DND-41 (cell line): ENCODE measurements at regions not wholly inside any gene's neighbourhood (a gene's known extent, or its start where the extent isn't known, plus 50 kb on each side); places are given as distances from the start of the nearest gene placed in this dataset.

ENCODE experiments used
- ATAC-seq: fragments of 200-7000 bp; cut with Tn5 transposase; 3 replicates; pipeline ENCODE4 v1.9.1; 2021; ENCODE audit warnings: low read depth; ENCODE audit not compliant: insufficient read depth
- DNase-seq: peaks from one replicate; pipeline ENCODE4 v3.0.0-alpha.2; 2020
- H2AFZ ChIP-seq: 2 replicates; pipeline ENCODE4 v1.6.0; 2012; ENCODE audit warnings: low read depth, low read length
- H3K27ac ChIP-seq: 2 replicates; pipeline ENCODE4 v1.5.1; 2012; ENCODE audit warnings: low read length, inconsistent platforms
- H3K27me3 ChIP-seq: fragments of 200-600 bp; sonication (generic); 2 replicates; pipeline ENCODE4 v1.6.0; 2012; ENCODE audit warnings: low read length, mild to moderate bottlenecking, inconsistent platforms; ENCODE audit not compliant: insufficient read depth, poor library complexity
- H3K36me3 ChIP-seq: 2 replicates; pipeline ENCODE4 v1.5.1; 2012; ENCODE audit warnings: low read length, inconsistent platforms; ENCODE audit not compliant: insufficient read depth
- H3K4me1 ChIP-seq: 2 replicates; pipeline ENCODE4 v1.5.1; 2012; ENCODE audit warnings: mild to moderate bottlenecking, low read length; ENCODE audit not compliant: insufficient read depth
- H3K4me2 ChIP-seq: 2 replicates; pipeline ENCODE4 v1.6.0; 2012; ENCODE audit warnings: mild to moderate bottlenecking, moderate library complexity, low read length, inconsistent platforms; ENCODE audit not compliant: insufficient read depth
- H3K4me3 ChIP-seq, 2 experiments: fragments of 200-600 bp in 1 of 2; shearing (Covaris generic) in 1 of 2; 2 replicates each; pipeline ENCODE4 v1.5.1; 2012 to 2016; ENCODE audit warnings: inconsistent platforms in 2 of 2, low read length in 2 of 2, mild to moderate bottlenecking in 2 of 2, low read depth in 1 of 2, moderate library complexity in 1 of 2
- H3K79me2 ChIP-seq: 2 replicates; pipeline ENCODE4 v1.6.0; 2012; ENCODE audit warnings: low read length, inconsistent platforms; ENCODE audit not compliant: insufficient read depth
- H3K9ac ChIP-seq: 2 replicates; pipeline ENCODE4 v1.6.0; 2012; ENCODE audit warnings: low read depth, mild to moderate bottlenecking, inconsistent platforms, low read length, moderate library complexity
- H3K9me3 ChIP-seq: 2 replicates; pipeline ENCODE4 v1.5.1; 2012; ENCODE audit warnings: low read length, moderate library complexity, mild to moderate bottlenecking, inconsistent platforms; ENCODE audit not compliant: insufficient read depth, severe bottlenecking
- H4K20me1 ChIP-seq: 2 replicates; pipeline ENCODE4 v1.6.0; 2012; ENCODE audit warnings: low read length; ENCODE audit not compliant: insufficient read depth
- CTCF ChIP-seq: IDR thresholded peaks from 2 replicates; pipeline ENCODE4 v1.5.1; 2012; ENCODE audit warnings: borderline replicate concordance, low read length, moderate library complexity, mild to moderate bottlenecking; ENCODE audit not compliant: poor library complexity, severe bottlenecking; ENCODE audit errors: extremely low read depth
- EZH2 ChIP-seq: IDR thresholded peaks from 3 replicates; pipeline ENCODE4 v1.6.1; 2012; ENCODE audit warnings: borderline replicate concordance, low read depth, mild to moderate bottlenecking, moderate library complexity, low read length, inconsistent platforms; ENCODE audit not compliant: severe bottlenecking

DNA sequence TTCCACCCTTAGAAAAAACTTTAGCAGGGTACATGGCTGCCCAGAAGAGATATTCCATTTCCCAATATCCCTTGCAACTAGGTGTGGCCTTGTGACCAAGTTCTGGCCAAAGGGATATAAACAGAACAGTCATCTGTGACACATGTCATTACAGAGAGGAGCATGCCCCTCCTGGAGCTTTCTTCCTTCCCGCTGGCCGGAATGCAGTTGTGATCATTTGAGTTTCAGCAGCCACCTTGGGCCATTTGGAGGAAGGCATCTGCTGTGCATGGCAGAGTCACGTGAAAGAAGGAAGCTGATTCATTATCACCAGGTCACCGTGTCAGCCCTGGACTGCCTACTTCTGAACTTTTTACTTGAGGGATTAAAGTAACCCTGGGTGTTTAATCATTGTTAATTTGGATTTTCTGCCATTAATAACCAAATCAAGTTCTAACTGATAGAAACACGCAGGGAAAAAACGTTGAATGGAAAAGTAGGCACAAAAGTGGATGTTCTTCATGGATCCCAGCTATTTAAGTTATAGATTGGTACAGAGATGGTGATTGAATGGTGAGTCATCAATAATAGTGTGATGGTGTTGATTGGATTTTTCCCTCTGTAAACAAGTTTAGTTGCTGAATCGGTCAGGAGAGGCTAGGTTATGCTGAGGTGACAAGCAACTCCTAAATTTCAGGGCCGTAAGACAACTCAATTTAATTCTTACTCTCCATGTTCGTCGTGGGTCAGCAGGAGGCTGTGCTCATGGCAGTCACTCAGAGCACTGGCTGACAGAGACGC lies 80.7 kb upstream of the CCDC167 start:
- Histone ChIP-seq H3K4me1 (no peaks in the 10 kb centered on the region), H3K79me2 (no peaks in the 10 kb centered on the region), H3K36me3 (no peaks in the 10 kb centered on the region), H3K4me3 (no peak overlapping the region), H3K9me3 (no peaks in the 10 kb centered on the region), H3K9ac (no peak overlapping the region), H4K20me1 (0 out of 2 replicates have a peak, but pooled peaks cover 5% of the 10 kb centered on the region), H3K4me2 (no peak overlapping the region), H3K27me3 (peaks cover 11% of the 10 kb centered on the region), H3K27ac (no peak overlapping the region), H2AFZ (no peak overlapping the region)
- ATAC-seq (no peak), DNase-seq (no peak)
- TF ChIP-seq EZH2, result no peak
- TF ChIP-seq CTCF, result no peak

- Histone ChIP-seq H3K9ac (no peak overlapping the region), H3K79me2 (no peaks in the 10 kb centered on the region), H3K36me3 (no peaks in the 10 kb centered on the region), H3K4me3 (no peak overlapping the region), H2AFZ (no peak overlapping the region), H3K27ac (no peak overlapping the region), H3K9me3 (no peaks in the 10 kb centered on the region), H3K4me1 (no peaks in the 10 kb centered on the region), H3K27me3 (peaks cover 11% of the 10 kb centered on the region), H4K20me1 (0 out of 2 replicates have a peak, but pooled peaks cover 5% of the 10 kb centered on the region), H3K4me2 (no peak overlapping the region)
- DNase-seq (no peak), ATAC-seq (no peak)
- TF ChIP-seq CTCF (no peak), EZH2 (no peak)
Measured at GRCh38 chr6:37579444-37580067, 79.9 kb upstream of the CCDC167 start.

- Histone ChIP-seq H3K79me2 (no peaks in the 10 kb centered on the region), H3K9me3 (no peaks in the 10 kb centered on the region), H2AFZ (no peak overlapping the region), H3K4me1 (no peaks in the 10 kb centered on the region), H3K36me3 (no peaks in the 10 kb centered on the region), H3K9ac (no peak overlapping the region), H3K27me3 (peaks cover 11% of the 10 kb centered on the region), H3K4me2 (no peak overlapping the region), H3K4me3 (no peak overlapping the region), H3K27ac (no peak overlapping the region), H4K20me1 (0 out of 2 replicates have a peak, but pooled peaks cover 5% of the 10 kb centered on the region)
- DNase-seq (no peak), ATAC-seq (no peak)
- no peak for TF ChIP-seq CTCF
- no peak for TF ChIP-seq EZH2
Measured at GRCh38 chr6:37578104-37578503, 78.4 kb upstream of the CCDC167 start.
